A673 (cell line): ENCODE measurements at regions not wholly inside any gene's neighbourhood (a gene's known extent, or its start where the extent isn't known, plus 50 kb on each side); places are given as distances from the start of the nearest gene placed in this dataset.

Experiments used
- BruUV-seq: library from RNA; stranded (reverse); fragments of 400-500 nt; replicated peaks from 2 replicates; lab custom pipeline; 2021; lab: Mats Ljungman, UMichigan
- CTCF ChIA-PET: fragments of 300-600 bp; sonication (Branson Sonifier 250); formaldehyde crosslinking; loops from one replicate; lab custom pipeline; 2022; ENCODE audit warnings: antibody characterized with exemption; lab: Charles Lee
- POLR2A ChIA-PET: fragments of 300-600 bp; sonication (Branson Sonifier 250); formaldehyde crosslinking; loops from one replicate; lab custom pipeline; 2022; ENCODE audit warnings: antibody characterized with exemption; ENCODE audit not compliant: low non-redundant PET; lab: Charles Lee
- DNase-seq: peaks from one replicate; pipeline ENCODE4 v3.0.0-alpha.2; 2015; ENCODE audit warnings: low spot score
- H3K27ac ChIP-seq: fragments of 200-600 bp; sonication (generic); 2 replicates; pipeline ENCODE4 v1.5.1; 2016; ENCODE audit warnings: mixed run types, low read depth, mild to moderate bottlenecking, mixed read lengths, antibody characterized with exemption, low read length; ENCODE audit not compliant: poor library complexity, severe bottlenecking
- H3K27me3 ChIP-seq: fragments of 200-600 bp; sonication (generic); replicated peaks from 2 replicates; pipeline ENCODE4 v1.6.1; 2017; ENCODE audit warnings: mixed run types, low read depth, mild to moderate bottlenecking, mixed read lengths, antibody characterized with exemption, low read length; ENCODE audit not compliant: insufficient read depth, poor library complexity
- H3K36me3 ChIP-seq: fragments of 200-600 bp; sonication (generic); 2 replicates; pipeline ENCODE4 v1.6.1; 2016; ENCODE audit warnings: mixed run types, mild to moderate bottlenecking, mixed read lengths, antibody characterized with exemption, low read length; ENCODE audit not compliant: insufficient read depth, poor library complexity, severe bottlenecking
- H3K4me1 ChIP-seq: fragments of 200-600 bp; sonication (generic); 2 replicates; pipeline ENCODE4 v1.6.1; 2017; ENCODE audit warnings: mixed run types, mild to moderate bottlenecking, mixed read lengths, antibody characterized with exemption, low read length; ENCODE audit not compliant: insufficient read depth, poor library complexity, severe bottlenecking
- H3K4me3 ChIP-seq: fragments of 200-600 bp; sonication (generic); 2 replicates; pipeline ENCODE4 v1.5.1; 2016; ENCODE audit warnings: low read depth, mixed run types, mild to moderate bottlenecking, mixed read lengths, low read length; ENCODE audit not compliant: poor library complexity, severe bottlenecking
- H3K9me3 ChIP-seq: fragments of 200-600 bp; sonication (generic); 2 replicates; pipeline ENCODE4 v1.6.1; 2016; ENCODE audit warnings: mixed run types, low read depth, mild to moderate bottlenecking, mixed read lengths, antibody characterized with exemption, low read length; ENCODE audit not compliant: poor library complexity, severe bottlenecking
- EZH2 ChIP-seq: fragments of 200-600 bp; sonication (generic); IDR thresholded peaks from 2 replicates; pipeline ENCODE4 v1.6.1; 2017; ENCODE audit warnings: borderline replicate concordance, low read depth, mild to moderate bottlenecking, mixed read lengths, antibody characterized with exemption, low read length; ENCODE audit not compliant: poor library complexity, severe bottlenecking
- intact Hi-C: fragments of 100-400 bp; cut with micrococcal nuclease; formaldehyde crosslinking; loops from one replicate; pipeline ENCODE4 v1.10.0; 2022; ENCODE audit not compliant: unreplicated experiment
- TF ChIP-seq, protein P1 (sequence below): fragments of 300-800, 200-600 bp; sonication (generic); conservative IDR thresholded peaks from 2 replicates; pipeline ENCODE4 v1.5.1; 2017; ENCODE audit warnings: low read depth, mild to moderate bottlenecking, antibody characterized with exemption, low read length, moderate library complexity, mixed read lengths

DNA sequence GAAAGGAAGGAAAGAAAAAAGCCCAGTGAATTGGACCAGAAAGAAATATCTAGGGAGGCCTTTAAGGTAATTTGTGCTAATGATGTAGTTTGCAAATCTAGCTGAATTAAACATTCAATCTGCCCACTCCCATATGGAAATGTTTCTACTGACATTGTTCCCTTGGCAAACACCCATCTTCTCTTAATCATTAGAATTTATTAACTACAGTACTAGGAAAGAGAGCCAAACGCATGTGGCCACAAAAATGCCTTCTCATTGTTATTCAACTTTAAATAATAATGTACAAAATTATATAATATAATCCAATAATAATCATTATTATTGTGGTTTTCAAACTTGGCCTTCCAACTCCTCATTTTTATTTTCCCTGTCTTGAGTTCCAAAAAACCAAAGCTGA is 234.7 kb downstream of the NHLRC3 start:
- TF ChIP-seq EZH2: no peak
- TF ChIP-seq, protein P1, sequence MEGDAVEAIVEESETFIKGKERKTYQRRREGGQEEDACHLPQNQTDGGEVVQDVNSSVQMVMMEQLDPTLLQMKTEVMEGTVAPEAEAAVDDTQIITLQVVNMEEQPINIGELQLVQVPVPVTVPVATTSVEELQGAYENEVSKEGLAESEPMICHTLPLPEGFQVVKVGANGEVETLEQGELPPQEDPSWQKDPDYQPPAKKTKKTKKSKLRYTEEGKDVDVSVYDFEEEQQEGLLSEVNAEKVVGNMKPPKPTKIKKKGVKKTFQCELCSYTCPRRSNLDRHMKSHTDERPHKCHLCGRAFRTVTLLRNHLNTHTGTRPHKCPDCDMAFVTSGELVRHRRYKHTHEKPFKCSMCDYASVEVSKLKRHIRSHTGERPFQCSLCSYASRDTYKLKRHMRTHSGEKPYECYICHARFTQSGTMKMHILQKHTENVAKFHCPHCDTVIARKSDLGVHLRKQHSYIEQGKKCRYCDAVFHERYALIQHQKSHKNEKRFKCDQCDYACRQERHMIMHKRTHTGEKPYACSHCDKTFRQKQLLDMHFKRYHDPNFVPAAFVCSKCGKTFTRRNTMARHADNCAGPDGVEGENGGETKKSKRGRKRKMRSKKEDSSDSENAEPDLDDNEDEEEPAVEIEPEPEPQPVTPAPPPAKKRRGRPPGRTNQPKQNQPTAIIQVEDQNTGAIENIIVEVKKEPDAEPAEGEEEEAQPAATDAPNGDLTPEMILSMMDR: no peak
- ChIA-PET CTCF (no interaction called here), POLR2A (no interaction called here)
- Histone ChIP-seq H3K4me3 (no peak overlapping the region), H3K27me3 (no peaks in the 10 kb centered on the region), H3K4me1 (peaks cover 46% of the 10 kb centered on the region), H3K36me3 (no peaks in the 10 kb centered on the region), H3K27ac (no peak overlapping the region), H3K9me3 (no peaks in the 10 kb centered on the region)
- intact Hi-C loops: loop anchor here (5.0 kb wide), 1 partner anchor 339 kb away; no protein-coding TSS in a partner anchor
- BruUV-seq: no TSS peak
- DNase-seq: no peak

DNA sequence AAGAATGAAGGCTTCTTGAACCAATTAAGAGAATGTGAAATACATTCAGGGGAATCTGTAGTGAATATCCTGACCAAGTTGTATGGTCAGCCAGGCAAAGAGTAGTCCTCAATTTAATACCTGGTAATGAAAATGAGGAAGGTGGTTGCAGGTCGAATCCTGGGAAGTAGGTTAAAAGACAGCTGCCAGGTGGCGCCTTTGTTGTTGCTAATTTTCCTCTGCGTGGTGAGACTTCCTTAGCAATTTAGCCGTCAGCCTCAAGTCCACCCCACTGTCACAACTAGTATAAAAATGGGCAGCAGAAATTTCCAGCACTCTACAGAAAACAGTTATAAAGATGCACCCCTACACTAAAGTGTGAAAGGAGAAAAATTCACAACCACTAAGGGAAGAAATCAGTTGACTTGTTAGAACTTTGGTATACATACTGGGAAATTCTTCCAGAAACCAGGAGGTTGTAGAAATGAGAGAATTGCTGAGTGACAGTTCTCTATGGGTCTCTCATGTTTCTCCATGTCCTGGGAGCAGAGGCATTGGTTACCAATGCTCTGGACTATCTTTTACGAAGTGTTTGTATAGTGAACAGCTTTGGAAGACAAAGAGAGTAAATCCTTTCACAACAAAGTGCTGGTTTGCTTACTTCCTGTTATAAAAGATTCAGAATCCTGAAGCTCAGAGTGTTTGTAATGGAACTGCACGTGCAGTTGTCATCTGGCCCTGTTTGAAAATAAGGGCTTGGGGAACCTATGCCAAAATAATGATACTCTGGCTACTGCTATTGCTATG is 235.9 kb downstream of the NHLRC3 start:
- DNase-seq: peak; percentile 23
- Histone ChIP-seq H3K27ac (no peak overlapping the region), H3K36me3 (no peaks in the 10 kb centered on the region), H3K4me3 (no peak overlapping the region), H3K4me1 (peaks cover 42% of the 10 kb centered on the region), H3K9me3 (no peaks in the 10 kb centered on the region), H3K27me3 (no peaks in the 10 kb centered on the region)
- TF ChIP-seq, protein P1: peak; percentile 19; the same call in 1 of the 2 replicates
- TF ChIP-seq EZH2: no peak
- intact Hi-C loops: loop anchor here (5.0 kb wide), 1 partner anchor 338 kb away; no protein-coding TSS in a partner anchor
- CTCF ChIA-PET: interaction anchor here (1.0 kb wide), 1 partner anchor 342 kb away, joined by 3 read pairs; no protein-coding TSS in a partner anchor
- POLR2A ChIA-PET: no interaction called here
- BruUV-seq: no TSS peak

DNA sequence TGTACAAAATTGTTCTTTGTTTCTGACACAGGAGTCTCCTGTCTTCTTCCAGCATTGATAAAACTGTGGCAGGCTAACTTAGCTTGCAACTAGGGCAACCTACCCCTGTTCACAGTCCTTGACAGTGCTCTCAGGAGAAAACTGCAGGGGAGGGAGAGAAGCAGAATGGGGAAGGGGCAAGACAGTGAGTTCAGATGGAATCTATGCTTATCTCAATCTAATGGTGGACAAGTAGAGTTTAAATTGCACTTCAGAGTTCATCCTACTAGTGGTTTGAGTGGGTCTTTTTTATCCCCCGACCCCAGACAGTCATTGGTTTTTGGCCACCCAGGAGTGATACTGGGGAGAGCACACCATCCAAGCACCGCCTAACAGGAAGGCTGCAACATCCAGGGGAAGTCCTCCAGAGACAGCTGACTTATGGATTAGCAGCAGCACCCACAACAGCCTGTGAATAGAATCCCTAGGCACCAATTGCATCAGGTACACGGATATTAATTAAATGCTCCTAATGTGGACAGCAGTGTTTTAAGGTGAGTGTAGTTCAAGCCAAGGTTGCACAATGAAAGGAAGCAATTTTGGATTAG is 236.6 kb downstream of the NHLRC3 start:
- Histone ChIP-seq H3K4me1 (peaks cover 39% of the 10 kb centered on the region), H3K27ac (no peak overlapping the region), H3K9me3 (no peaks in the 10 kb centered on the region), H3K4me3 (no peak overlapping the region), H3K36me3 (no peaks in the 10 kb centered on the region), H3K27me3 (no peaks in the 10 kb centered on the region)
- ChIA-PET POLR2A (no interaction called here), CTCF (interaction anchor here (1.0 kb wide), 1 partner anchor 341 kb away, joined by 3 read pairs; no protein-coding TSS in a partner anchor)
- intact Hi-C loops: loop anchor here (5.0 kb wide), 1 partner anchor 337 kb away; no protein-coding TSS in a partner anchor
- TF ChIP-seq EZH2: no peak
- TF ChIP-seq, protein P1: no peak
- DNase-seq: no peak
- BruUV-seq: no TSS peak
